WTC11 (cell line): ENCODE measurements at regions not wholly inside any gene's neighbourhood (a gene's known extent, or its start where the extent isn't known, plus 50 kb on each side); places are given as distances from the start of the nearest gene placed in this dataset.

Source experiments
- ATAC-seq: fragments of 200-7000 bp; cut with Tn5 transposase; 2 replicates; pipeline ENCODE4 v1.10.0; 2021; ENCODE audit warnings: mild to moderate bottlenecking, moderate library complexity
- CTCF ChIA-PET: fragments of 300-600 bp; sonication (Branson Sonifier 250); formaldehyde crosslinking; loops from one replicate; lab custom pipeline; 2021; ENCODE audit warnings: antibody characterized with exemption; lab: Charles Lee
- POLR2A ChIA-PET: fragments of 350-600 bp; sonication (Branson Sonifier 250); formaldehyde crosslinking; loops from one replicate; lab custom pipeline; 2021; ENCODE audit warnings: antibody characterized with exemption; lab: Charles Lee
- DNase-seq: peaks from one replicate; pipeline ENCODE4 v3.0.0; 2021; ENCODE audit warnings: low spot score
- H3K27ac Mint-ChIP-seq: 2 replicates; pipeline ENCODE4 v1.8.0; 2021; ENCODE audit warnings: mixed read lengths
- H3K27me3 Mint-ChIP-seq: 2 replicates; pipeline ENCODE4 v1.8.0; 2021; ENCODE audit warnings: low read depth, mild to moderate bottlenecking, moderate library complexity, mixed read lengths
- H3K36me3 Mint-ChIP-seq: 2 replicates; pipeline ENCODE4 v1.8.0; 2021; ENCODE audit warnings: mixed read lengths
- H3K4me1 Mint-ChIP-seq: 2 replicates; pipeline ENCODE4 v1.8.0; 2022; ENCODE audit warnings: mixed read lengths
- H3K4me3 Mint-ChIP-seq: 2 replicates; pipeline ENCODE4 v1.8.0; 2021; ENCODE audit warnings: mild to moderate bottlenecking, moderate library complexity, mixed read lengths
- H3K9me3 Mint-ChIP-seq: 2 replicates; pipeline ENCODE4 v1.8.0; 2021; ENCODE audit warnings: mixed read lengths
- CREM ChIP-seq: sonication (generic); formaldehyde crosslinking; IDR thresholded peaks from 2 replicates; pipeline ENCODE4 v1.8.1; 2022; ENCODE audit warnings: mild to moderate bottlenecking, missing genetic modification reagents, moderate library complexity
- ESRRA ChIP-seq: sonication (generic); formaldehyde crosslinking; IDR thresholded peaks from 2 replicates; pipeline ENCODE4 v1.8.1; 2022; ENCODE audit warnings: mild to moderate bottlenecking, missing genetic modification reagents, borderline replicate concordance
- ETV6 ChIP-seq: sonication (generic); formaldehyde crosslinking; IDR thresholded peaks from 2 replicates; pipeline ENCODE4 v1.8.1; 2022; ENCODE audit warnings: mild to moderate bottlenecking, missing genetic modification reagents
- FOXK1 ChIP-seq: sonication (generic); formaldehyde crosslinking; IDR thresholded peaks from 2 replicates; pipeline ENCODE4 v1.8.0; 2022; ENCODE audit warnings: mild to moderate bottlenecking, moderate library complexity, missing genetic modification reagents
- JAZF1 ChIP-seq: fragments of 250-450 bp; sonication (Bioruptor Pico); IDR thresholded peaks from 2 replicates; pipeline ENCODE4 v1.9.0; 2021; ENCODE audit warnings: moderate library complexity, mild to moderate bottlenecking, inconsistent platforms
- NFYB ChIP-seq: sonication (generic); formaldehyde crosslinking; conservative IDR thresholded peaks from 2 replicates; pipeline ENCODE4 v1.8.0; 2022; ENCODE audit warnings: low read depth, missing genetic modification reagents
- RORB ChIP-seq: fragments of 250-450 bp; sonication (Bioruptor Pico); IDR thresholded peaks from 2 replicates; pipeline ENCODE4 v1.9.0; 2021; ENCODE audit warnings: mild to moderate bottlenecking
- SOX15 ChIP-seq: fragments of 250-450 bp; sonication (Bioruptor Pico); IDR thresholded peaks from 2 replicates; pipeline ENCODE4 v1.9.0; 2021; ENCODE audit warnings: mild to moderate bottlenecking
- TEAD1 ChIP-seq: sonication (generic); formaldehyde crosslinking; IDR thresholded peaks from 2 replicates; pipeline ENCODE4 v1.8.0; 2022; ENCODE audit warnings: mild to moderate bottlenecking, missing genetic modification reagents
- ZNF219 ChIP-seq: sonication (generic); formaldehyde crosslinking; IDR thresholded peaks from 2 replicates; pipeline ENCODE4 v1.8.0; 2023; ENCODE audit warnings: missing genetic modification reagents, mild to moderate bottlenecking, borderline replicate concordance
- ZNF416 ChIP-seq: fragments of 250-450 bp; sonication (Bioruptor Pico); IDR thresholded peaks from 2 replicates; pipeline ENCODE4 v1.9.0; 2021; ENCODE audit warnings: mild to moderate bottlenecking, inconsistent platforms
- TF ChIP-seq, protein P1 (sequence below): sonication (generic); formaldehyde crosslinking; IDR thresholded peaks from 2 replicates; pipeline ENCODE4 v1.8.1; 2023; ENCODE audit warnings: mild to moderate bottlenecking, missing genetic modification reagents, moderate library complexity
- TF ChIP-seq, protein P2 (sequence below): sonication (generic); formaldehyde crosslinking; conservative IDR thresholded peaks from 2 replicates; pipeline ENCODE4 v1.8.1; 2023; ENCODE audit warnings: mild to moderate bottlenecking, low read depth, missing genetic modification reagents, moderate library complexity
- TF ChIP-seq, protein P3 (sequence below): sonication (generic); formaldehyde crosslinking; IDR thresholded peaks from 2 replicates; pipeline ENCODE4 v1.8.1; 2023; ENCODE audit warnings: mild to moderate bottlenecking, moderate library complexity, missing genetic modification reagents
- TF ChIP-seq, protein P4 (sequence below): sonication (generic); formaldehyde crosslinking; IDR thresholded peaks from 2 replicates; pipeline ENCODE4 v1.8.0; 2022; ENCODE audit warnings: mild to moderate bottlenecking, missing genetic modification reagents
- TF ChIP-seq, protein P5 (sequence below): fragments of 200-600 bp; IDR thresholded peaks from 2 replicates; pipeline ENCODE4 v1.8.0; 2022; ENCODE audit warnings: antibody characterized with exemption
- TF ChIP-seq, protein P6 (sequence below): sonication (generic); formaldehyde crosslinking; IDR thresholded peaks from 2 replicates; pipeline ENCODE4 v1.8.1; 2022; ENCODE audit warnings: missing genetic modification reagents, borderline replicate concordance

DNA sequence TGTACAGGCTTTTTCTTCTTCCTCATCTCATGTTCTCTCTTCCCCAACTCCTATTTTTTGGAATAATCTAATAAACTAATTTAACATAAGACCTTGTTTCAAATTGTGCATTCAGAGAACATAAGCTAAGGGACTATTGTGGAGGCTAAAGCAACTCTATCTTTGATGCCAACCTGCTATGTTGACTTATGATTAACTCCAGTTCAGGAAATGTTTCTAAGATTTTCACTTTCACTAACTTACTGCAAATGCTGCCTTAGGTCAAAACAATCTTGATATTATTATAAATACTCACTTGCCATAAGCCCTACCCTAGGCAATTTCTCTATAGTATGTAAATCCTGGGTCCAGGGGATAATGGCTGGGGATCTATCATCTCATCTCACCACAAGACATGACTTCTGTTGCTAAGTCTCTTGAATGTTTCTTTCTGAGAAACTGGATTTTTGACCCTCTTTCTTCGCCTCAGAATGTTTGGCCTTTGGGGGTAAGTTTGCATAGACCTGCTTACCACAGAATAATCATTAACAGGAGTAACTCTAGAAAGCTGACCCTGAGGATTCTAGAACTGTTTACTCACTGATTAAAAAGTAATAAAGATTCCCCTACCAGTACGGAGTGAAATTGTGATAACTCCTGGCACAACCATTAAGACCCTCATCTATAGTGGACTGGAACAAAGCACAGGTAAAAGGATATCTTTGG lies 768.1 kb downstream of the GBE1 start:
- Mint-ChIP-seq H3K4me3 (no peak overlapping the region), H3K27me3 (no peaks in the 10 kb centered on the region), H3K27ac (no peak overlapping the region), H3K36me3 (no peaks in the 10 kb centered on the region), H3K9me3 (peaks cover 4% of the 10 kb centered on the region)
- no peak for DNase-seq
- CTCF ChIA-PET: no interaction called here
- no peak for ATAC-seq
- TF ChIP-seq, protein P1, sequence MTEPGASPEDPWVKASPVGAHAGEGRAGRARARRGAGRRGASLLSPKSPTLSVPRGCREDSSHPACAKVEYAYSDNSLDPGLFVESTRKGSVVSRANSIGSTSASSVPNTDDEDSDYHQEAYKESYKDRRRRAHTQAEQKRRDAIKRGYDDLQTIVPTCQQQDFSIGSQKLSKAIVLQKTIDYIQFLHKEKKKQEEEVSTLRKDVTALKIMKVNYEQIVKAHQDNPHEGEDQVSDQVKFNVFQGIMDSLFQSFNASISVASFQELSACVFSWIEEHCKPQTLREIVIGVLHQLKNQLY (CRISPR knock-in tag): no peak
- TF ChIP-seq ZNF219 (no peak), JAZF1 (CRISPR knock-in tag) (no peak), SOX15 (CRISPR knock-in tag) (no peak), FOXK1 (CRISPR knock-in tag) (no peak)
- TF ChIP-seq, protein P2, sequence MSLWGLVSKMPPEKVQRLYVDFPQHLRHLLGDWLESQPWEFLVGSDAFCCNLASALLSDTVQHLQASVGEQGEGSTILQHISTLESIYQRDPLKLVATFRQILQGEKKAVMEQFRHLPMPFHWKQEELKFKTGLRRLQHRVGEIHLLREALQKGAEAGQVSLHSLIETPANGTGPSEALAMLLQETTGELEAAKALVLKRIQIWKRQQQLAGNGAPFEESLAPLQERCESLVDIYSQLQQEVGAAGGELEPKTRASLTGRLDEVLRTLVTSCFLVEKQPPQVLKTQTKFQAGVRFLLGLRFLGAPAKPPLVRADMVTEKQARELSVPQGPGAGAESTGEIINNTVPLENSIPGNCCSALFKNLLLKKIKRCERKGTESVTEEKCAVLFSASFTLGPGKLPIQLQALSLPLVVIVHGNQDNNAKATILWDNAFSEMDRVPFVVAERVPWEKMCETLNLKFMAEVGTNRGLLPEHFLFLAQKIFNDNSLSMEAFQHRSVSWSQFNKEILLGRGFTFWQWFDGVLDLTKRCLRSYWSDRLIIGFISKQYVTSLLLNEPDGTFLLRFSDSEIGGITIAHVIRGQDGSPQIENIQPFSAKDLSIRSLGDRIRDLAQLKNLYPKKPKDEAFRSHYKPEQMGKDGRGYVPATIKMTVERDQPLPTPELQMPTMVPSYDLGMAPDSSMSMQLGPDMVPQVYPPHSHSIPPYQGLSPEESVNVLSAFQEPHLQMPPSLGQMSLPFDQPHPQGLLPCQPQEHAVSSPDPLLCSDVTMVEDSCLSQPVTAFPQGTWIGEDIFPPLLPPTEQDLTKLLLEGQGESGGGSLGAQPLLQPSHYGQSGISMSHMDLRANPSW: no peak
- TF ChIP-seq, all 79 proteins: peak for 0
- POLR2A ChIA-PET: no interaction called here
- no peaks in the 10 kb centered on the region for H3K4me1 Mint-ChIP-seq

DNA sequence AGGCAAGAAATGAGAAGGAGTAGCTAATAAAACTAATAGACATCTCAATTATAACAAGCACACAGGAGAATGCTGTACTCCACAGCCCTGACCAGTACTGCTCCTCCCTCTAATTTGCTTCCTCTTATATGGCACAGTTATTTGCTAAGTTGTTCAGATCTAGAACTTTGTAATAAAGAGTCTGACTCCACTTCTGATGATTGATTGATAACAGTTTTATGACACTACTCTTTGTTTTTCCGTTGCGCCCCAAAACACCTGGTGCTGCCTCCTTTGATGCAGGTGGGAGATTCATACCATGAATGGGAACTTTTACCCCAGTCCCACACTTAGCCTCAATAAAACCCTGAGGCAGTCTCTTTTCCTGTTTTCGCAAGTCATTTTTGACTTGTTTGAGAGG lies 777.7 kb downstream of the GBE1 start:
- peaks cover 10% of the 10 kb centered on the region; the same call in 1 of the 2 replicates for H3K36me3 Mint-ChIP-seq
- no peaks in the 10 kb centered on the region for H3K4me1 Mint-ChIP-seq
- peaks cover 28% of the 10 kb centered on the region for H3K9me3 Mint-ChIP-seq
- TF ChIP-seq TEAD1 (no peak), ETV6 (CRISPR knock-in tag) (no peak), CREM (CRISPR knock-in tag) (no peak), ZNF416 (CRISPR knock-in tag) (no peak), RORB (no peak), ESRRA (CRISPR knock-in tag) (no peak), NFYB (CRISPR knock-in tag) (no peak)
- TF ChIP-seq, protein P3, sequence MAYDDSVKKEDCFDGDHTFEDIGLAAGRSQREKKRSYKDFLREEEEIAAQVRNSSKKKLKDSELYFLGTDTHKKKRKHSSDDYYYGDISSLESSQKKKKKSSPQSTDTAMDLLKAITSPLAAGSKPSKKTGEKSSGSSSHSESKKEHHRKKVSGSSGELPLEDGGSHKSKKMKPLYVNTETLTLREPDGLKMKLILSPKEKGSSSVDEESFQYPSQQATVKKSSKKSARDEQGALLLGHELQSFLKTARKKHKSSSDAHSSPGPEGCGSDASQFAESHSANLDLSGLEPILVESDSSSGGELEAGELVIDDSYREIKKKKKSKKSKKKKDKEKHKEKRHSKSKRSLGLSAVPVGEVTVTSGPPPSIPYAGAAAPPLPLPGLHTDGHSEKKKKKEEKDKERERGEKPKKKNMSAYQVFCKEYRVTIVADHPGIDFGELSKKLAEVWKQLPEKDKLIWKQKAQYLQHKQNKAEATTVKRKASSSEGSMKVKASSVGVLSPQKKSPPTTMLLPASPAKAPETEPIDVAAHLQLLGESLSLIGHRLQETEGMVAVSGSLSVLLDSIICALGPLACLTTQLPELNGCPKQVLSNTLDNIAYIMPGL (CRISPR knock-in tag): no peak
- TF ChIP-seq, protein P4, sequence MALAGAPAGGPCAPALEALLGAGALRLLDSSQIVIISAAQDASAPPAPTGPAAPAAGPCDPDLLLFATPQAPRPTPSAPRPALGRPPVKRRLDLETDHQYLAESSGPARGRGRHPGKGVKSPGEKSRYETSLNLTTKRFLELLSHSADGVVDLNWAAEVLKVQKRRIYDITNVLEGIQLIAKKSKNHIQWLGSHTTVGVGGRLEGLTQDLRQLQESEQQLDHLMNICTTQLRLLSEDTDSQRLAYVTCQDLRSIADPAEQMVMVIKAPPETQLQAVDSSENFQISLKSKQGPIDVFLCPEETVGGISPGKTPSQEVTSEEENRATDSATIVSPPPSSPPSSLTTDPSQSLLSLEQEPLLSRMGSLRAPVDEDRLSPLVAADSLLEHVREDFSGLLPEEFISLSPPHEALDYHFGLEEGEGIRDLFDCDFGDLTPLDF: no peak
- TF ChIP-seq, protein P5, sequence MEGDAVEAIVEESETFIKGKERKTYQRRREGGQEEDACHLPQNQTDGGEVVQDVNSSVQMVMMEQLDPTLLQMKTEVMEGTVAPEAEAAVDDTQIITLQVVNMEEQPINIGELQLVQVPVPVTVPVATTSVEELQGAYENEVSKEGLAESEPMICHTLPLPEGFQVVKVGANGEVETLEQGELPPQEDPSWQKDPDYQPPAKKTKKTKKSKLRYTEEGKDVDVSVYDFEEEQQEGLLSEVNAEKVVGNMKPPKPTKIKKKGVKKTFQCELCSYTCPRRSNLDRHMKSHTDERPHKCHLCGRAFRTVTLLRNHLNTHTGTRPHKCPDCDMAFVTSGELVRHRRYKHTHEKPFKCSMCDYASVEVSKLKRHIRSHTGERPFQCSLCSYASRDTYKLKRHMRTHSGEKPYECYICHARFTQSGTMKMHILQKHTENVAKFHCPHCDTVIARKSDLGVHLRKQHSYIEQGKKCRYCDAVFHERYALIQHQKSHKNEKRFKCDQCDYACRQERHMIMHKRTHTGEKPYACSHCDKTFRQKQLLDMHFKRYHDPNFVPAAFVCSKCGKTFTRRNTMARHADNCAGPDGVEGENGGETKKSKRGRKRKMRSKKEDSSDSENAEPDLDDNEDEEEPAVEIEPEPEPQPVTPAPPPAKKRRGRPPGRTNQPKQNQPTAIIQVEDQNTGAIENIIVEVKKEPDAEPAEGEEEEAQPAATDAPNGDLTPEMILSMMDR: no peak
- TF ChIP-seq, protein P6, sequence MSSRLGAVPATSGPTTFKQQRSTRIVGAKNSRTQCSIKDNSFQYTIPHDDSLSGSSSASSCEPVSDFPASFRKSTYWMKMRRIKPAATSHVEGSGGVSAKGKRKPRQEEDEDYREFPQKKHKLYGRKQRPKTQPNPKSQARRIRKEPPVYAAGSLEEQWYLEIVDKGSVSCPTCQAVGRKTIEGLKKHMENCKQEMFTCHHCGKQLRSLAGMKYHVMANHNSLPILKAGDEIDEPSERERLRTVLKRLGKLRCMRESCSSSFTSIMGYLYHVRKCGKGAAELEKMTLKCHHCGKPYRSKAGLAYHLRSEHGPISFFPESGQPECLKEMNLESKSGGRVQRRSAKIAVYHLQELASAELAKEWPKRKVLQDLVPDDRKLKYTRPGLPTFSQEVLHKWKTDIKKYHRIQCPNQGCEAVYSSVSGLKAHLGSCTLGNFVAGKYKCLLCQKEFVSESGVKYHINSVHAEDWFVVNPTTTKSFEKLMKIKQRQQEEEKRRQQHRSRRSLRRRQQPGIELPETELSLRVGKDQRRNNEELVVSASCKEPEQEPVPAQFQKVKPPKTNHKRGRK (CRISPR knock-in tag): no peak
- ChIA-PET POLR2A (no interaction called here), CTCF (no interaction called here)
- ATAC-seq (no peak), DNase-seq (no peak)
- H3K27ac Mint-ChIP-seq: no peak overlapping the region
- no peak overlapping the region for H3K4me3 Mint-ChIP-seq
- H3K27me3 Mint-ChIP-seq: no peaks in the 10 kb centered on the region
